BJ (cell line): ENCODE measurements at regions not wholly inside any gene's neighbourhood (a gene's known extent, or its start where the extent isn't known, plus 50 kb on each side); places are given as distances from the start of the nearest gene placed in this dataset.

Experiments
- CTCF ChIA-PET: fragments of 350-600 bp; formaldehyde crosslinking; extraction: SDS; loops from one replicate; lab custom pipeline; 2021; ENCODE audit warnings: antibody characterized with exemption, inconsistent platforms; lab: Yijun Ruan, JAX
- POLR2A ChIA-PET: fragments of 300-600 bp; sonication (Branson Sonifier 250); formaldehyde crosslinking; extraction: SDS; loops from one replicate; lab custom pipeline; 2021; ENCODE audit warnings: antibody characterized with exemption; lab: Charles Lee
- DNase-seq: peaks from one replicate; pipeline ENCODE4 v3.0.0-alpha.2; 2011; ENCODE audit warnings: low read depth
- H3K27me3 ChIP-seq: 2 replicates; pipeline ENCODE4 v1.6.0; 2011; ENCODE audit warnings: low read length; ENCODE audit not compliant: control insufficient read depth, insufficient read depth
- H3K36me3 ChIP-seq: 2 replicates; pipeline ENCODE4 v1.5.1; 2011; ENCODE audit warnings: low read length; ENCODE audit not compliant: control insufficient read depth, insufficient read depth
- H3K4me3 ChIP-seq: 2 replicates; pipeline ENCODE4 v1.5.1; 2011; ENCODE audit warnings: low read depth, mild to moderate bottlenecking, control low read depth, low read length
- CTCF ChIP-seq: IDR thresholded peaks from 2 replicates; pipeline ENCODE4 v1.5.1; 2011; ENCODE audit warnings: low read depth, mild to moderate bottlenecking, control low read depth, inconsistent platforms, low read length, moderate library complexity; ENCODE audit not compliant: insufficient read depth

DNA sequence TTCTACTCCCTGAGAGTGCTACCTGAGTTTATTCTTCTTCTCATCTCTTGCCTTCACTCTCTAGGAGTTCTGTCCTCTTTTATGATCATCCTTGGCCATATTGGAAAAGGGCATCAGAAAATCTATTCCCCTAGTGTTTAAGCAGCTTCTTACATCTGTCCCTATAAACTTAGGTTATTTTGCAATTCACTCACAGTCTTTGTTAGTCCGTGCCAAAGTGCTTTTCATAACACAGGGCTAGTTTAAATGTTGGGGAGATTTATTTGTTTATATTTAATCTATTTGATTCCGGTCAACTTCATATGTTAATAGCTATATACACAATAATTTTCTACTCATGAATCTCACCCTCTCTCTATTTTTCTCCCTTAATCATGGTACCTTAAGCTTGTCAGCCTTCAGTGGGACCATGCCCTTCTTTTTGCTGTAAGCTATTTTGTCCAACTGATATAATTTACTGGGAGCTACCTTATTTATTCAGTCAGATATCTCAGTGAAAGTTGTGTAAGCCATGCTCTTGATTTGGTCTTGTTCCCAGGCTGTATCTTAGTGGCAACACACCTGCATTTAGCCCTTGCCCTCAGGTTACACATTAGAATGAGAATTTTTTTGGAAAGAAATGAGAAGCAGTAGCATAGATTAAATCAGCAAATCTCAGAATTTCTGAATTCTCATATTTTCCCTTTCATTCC lies 106.3 kb upstream of the SMYD2 start:
- ChIA-PET POLR2A (no interaction called here), CTCF (interaction anchor here (1.0 kb wide), 1 partner anchor 12 kb away, joined by 3 read pairs; no protein-coding TSS in a partner anchor)
- Histone ChIP-seq H3K27me3 (no peaks in the 10 kb centered on the region), H3K4me3 (no peak overlapping the region), H3K36me3 (no peaks in the 10 kb centered on the region)
- TF ChIP-seq CTCF: no peak
- DNase-seq: no peak

DNA sequence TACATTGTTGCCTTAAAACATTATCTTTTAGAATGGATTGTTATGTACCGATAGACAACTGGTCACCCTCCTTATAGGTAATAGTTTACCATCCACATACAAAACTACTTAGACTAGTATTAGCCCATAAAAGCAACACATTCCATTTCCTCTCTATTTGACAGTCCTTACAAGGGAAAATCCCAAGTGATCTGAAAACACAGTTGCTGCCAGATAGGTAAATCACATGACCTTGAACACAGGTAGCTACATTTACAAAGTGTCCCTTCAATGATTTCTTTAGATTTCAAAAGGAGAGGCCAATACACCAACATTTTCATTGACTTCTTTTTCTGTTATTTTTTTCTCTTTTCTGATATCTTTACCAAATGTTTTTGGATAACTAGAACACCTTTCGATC lies 102.9 kb upstream of the SMYD2 start:
- ChIA-PET CTCF (no interaction called here), POLR2A (interaction anchor here (0.5 kb wide), 1 partner anchor 14 kb away, joined by 3 read pairs; no protein-coding TSS in a partner anchor)
- no peak for DNase-seq
- H3K4me3 ChIP-seq: no peak overlapping the region
- H3K27me3 ChIP-seq: no peaks in the 10 kb centered on the region
- TF ChIP-seq CTCF: no peak
- no peaks in the 10 kb centered on the region for H3K36me3 ChIP-seq

- ChIA-PET POLR2A (no interaction called here), CTCF (no interaction called here)
- TF ChIP-seq CTCF: no peak
Observed at GRCh38 chr1:214184992-214185391, 96.0 kb upstream of the SMYD2 start.

DNA sequence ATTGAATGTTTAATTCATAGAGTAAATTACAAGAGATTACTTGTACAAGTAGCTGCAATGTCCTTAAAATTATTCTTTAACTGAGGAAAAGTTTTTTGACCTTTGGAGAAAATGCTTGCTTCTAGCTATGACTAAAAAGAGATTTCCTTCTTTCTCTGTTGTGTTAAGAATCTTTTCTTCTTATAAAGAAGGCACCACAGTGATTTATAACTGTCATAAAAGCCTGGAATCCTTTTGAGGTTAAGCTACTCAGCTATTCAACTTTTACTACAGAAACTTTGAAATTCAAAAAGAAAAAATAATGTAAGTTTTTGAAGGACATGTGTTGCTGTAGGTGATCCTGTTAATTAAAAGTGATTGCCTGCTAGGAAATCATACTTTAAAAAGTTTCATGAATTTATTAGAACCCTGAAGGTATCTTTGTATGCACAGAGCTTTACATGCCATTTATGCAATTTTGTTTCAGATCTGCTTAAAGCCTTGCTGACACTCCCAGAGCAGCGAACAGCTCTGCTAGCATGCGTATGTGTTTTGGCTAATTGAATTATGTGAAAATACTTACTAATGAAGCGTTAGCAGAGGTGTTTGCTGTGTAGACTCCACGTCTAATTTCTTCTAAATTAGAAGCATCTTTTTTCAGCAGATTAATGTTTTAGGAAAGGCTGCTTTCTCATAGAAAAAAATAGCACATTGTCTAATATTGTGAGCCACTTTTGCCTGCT lies 94.7 kb upstream of the SMYD2 start:
- no peak for TF ChIP-seq CTCF
- H3K27me3 ChIP-seq: peaks cover 17% of the 10 kb centered on the region

More at GRCh38 chr1:214184992-214185391, 96.0 kb upstream of the SMYD2 start:
- peaks cover 17% of the 10 kb centered on the region for H3K27me3 ChIP-seq
- no peak overlapping the region for H3K4me3 ChIP-seq
- no peak for DNase-seq
- no peaks in the 10 kb centered on the region for H3K36me3 ChIP-seq

More for the DNA sequence above, 94.7 kb upstream of the SMYD2 start:
- ChIA-PET CTCF (interaction anchor here (0.9 to 1.4 kb wide), 4 partner anchors 11 to 146 kb away, joined by 3 read pairs; no protein-coding TSS in a partner anchor), POLR2A (no interaction called here)
- Histone ChIP-seq H3K4me3 (no peak overlapping the region), H3K36me3 (no peaks in the 10 kb centered on the region)
- no peak for DNase-seq
